ENCODE measurements at regions not wholly inside any gene's neighbourhood (a gene's known extent, or its start where the extent isn't known, plus 50 kb on each side); places are given as distances from the start of the nearest gene placed in this dataset.

- DNase-seq = no peak
Observed at GRCh38 chr5:124292322-124292855, 454.1 kb downstream of the ZNF608 start.

- no peak for DNase-seq
Observed at GRCh38 chr5:124289641-124290311, 456.7 kb downstream of the ZNF608 start.

DNA sequence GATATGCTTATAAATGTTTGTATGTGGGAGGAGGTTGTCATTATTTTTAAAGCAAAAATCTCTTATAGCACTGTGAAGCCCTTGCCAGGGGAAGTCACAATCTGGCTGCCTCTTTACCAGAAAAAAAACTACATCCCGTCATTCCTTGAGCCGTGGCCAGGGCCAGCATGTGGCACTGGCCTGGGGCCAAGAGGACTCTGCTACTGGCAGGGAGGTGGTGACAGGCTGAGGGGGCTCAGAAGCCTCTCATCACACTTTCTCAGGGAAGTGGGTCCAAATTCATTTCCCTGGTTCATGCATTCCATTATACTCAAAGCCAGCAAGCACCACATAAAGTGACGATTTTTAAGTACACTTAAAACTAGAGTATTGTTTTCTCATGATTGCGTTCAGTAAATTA, 457.3 kb downstream of the ZNF608 start:
- peak; percentile 71 for DNase-seq

DNA sequence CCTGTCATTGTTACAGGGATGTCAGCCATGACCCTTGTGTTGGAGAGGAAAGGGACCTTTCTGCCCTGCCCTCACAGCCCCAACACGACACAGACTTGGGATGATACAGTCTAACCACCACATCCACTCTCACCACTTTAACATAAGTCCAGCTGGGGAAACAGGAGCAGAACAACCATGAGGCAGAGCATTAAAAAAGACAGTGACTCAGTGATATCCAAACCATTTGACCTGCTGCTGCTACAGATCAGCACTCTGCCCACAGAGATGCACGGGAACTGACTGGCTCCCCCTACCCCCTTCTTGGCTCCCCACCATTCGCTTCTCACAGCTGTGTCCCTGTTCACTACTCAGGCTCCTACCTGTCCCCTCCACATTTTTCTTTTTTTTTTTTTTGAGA, 458.6 kb downstream of the ZNF608 start:
- no peak for DNase-seq

- no peak for DNase-seq
Observed at GRCh38 chr5:124285733-124286132, 460.7 kb downstream of the ZNF608 start.

- no peak for DNase-seq
Observed at GRCh38 chr5:124285071-124285470, 461.4 kb downstream of the ZNF608 start.

- DNase-seq = no peak
Observed at GRCh38 chr5:124283031-124283430, 463.4 kb downstream of the ZNF608 start.

GRCh38 chr5:124280079-124280478, 466.4 kb downstream of the ZNF608 start:
- no peak for DNase-seq

DNA sequence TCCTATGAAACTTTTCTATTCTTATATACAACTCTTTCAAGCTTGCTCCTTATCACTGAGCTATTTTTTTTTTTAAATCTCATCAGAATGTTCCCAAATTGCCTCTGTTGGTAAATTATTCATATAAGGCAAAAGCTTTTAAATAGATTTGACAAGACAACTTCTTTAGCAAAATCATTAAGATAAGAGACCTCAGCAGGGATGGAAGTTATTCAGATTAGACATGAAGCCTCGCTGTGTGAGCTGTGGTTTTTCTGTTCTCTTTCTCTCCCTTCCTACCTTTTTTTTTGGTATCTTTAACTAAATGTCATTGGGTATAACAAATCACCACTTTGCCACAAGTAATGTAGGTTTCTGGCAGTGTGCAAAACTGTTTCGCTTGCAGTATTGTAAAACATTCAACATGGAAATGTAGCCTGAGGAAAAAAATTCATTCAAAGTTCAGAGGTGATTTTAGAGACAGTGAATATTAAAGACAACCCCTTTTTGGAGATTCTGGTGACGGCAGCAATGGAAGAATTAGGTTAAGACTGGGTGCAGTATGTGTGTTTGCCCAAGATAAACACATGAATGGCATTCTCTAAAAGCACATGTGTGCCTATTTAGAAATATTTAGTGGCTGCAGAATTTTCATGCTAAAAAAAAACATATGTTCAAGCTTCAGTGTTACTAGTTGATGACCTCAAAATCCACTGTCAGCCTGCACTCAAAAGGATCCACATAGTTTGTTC, 467.1 kb downstream of the ZNF608 start:
- no peak for DNase-seq

GRCh38 chr5:124278636-124279035, 467.8 kb downstream of the ZNF608 start:
- DNase-seq = no peak

DNA sequence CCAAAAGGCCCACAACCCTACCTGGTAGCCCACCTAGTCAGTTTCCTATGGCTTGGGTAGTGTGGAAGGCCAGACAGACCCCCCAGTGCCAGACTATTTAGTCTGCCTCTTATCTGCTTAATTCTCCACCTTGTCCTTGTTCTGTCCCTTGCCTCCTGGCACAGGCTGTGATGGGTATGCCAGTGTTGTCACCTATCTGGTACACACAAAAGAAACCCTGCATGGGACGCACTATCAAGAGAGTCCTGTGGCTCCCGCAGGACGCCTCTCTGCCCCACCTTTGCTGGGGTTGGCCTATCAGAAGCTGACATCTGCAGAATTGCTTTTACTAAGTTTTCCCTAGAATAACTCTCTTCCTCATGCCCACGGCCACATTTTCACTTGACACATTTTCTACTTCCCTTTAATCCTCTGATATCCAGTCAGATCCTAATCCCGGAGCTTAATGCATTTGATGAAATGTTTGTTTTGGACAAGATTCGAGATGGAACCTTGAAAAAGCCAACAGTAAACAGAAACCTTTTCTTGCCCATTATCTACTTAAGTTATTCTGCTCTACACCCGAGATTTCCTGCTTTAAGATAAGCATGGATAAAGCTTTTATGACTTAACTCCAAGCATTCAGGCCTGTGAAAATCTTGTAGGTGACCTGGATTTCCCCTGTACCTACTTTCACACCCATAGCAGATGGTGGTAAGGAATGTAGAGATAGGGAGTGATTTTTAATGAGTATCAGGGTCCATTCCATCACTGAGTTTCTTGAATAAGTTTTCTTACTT, 468.5 kb downstream of the ZNF608 start:
- DNase-seq = no peak

DNA sequence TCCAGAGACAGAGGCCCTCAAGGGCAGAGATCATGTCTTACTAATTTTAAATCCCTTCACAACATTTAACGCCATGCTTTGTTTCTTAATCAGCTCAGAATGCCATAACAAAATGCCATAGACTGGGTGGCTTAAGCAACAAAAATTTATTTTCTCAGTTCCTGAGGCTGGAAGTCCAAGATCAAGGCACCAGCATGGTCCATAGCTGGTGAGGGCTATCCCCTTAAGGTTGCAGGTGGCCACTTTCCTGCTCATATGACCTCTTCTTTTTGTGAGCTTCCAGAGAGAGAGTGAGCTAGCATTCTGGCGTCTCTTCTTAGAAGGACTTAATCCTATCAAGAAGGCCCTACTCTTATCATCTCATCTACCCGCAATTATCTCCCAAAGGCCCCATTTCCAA, 470.3 kb downstream of the ZNF608 start:
- DNase-seq = no peak

GRCh38 chr5:124274949-124275348, 471.5 kb downstream of the ZNF608 start:
- DNase-seq = no peak

GRCh38 chr5:124264499-124264898, 481.9 kb downstream of the ZNF608 start:
- DNase-seq = no peak

GRCh38 chr5:124263680-124264491, 482.6 kb downstream of the ZNF608 start:
- no peak for DNase-seq

DNA sequence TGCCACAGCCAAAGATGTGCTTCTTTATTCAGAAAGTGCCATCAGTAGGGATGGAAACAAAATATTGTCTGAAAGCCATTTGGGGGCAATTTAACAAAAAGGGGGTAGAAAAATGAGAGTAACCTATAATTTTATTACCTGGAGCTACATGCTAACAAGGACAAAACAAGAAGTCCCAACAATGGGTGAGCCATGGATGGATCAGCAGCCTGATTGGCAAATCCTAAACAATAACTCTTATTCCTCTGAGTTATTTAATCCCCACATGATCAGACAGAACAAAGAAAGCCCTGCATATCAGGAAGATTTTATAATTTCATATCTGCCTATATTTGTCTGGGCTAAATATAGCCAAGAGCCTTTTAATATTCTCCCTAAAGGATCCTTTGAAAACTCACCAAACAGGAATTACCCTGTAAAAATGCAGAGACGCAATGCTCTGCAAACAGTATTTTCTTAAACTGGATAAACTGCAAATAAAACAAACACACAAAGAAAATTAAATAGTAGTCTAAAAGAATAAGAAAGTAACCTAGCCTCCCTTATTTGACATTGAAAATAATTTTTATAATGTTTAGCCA, 483.4 kb downstream of the ZNF608 start:
- no peak for DNase-seq

DNA sequence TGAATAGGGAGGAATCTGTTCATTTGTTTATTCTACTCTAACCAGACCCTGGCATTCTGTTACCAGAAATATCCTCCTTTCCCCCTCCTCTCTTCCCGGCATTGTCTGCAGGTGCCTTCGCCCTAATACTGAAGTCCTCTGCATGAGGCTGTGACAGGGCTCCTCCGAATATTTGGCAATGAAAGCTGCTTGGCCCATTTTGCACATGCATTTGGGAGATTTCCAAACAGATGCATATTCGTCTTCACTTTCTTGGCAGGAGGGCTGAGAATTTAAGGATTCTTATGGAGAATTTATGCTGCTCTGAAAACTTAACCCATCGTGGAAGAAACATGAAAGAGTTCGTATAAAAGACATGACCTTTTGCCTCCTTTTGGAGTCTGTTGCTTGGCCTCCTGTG, 484.0 kb downstream of the ZNF608 start:
- DNase-seq = no peak

- DNase-seq = no peak
Observed at GRCh38 chr5:124261848-124262247, 484.6 kb downstream of the ZNF608 start.

DNA sequence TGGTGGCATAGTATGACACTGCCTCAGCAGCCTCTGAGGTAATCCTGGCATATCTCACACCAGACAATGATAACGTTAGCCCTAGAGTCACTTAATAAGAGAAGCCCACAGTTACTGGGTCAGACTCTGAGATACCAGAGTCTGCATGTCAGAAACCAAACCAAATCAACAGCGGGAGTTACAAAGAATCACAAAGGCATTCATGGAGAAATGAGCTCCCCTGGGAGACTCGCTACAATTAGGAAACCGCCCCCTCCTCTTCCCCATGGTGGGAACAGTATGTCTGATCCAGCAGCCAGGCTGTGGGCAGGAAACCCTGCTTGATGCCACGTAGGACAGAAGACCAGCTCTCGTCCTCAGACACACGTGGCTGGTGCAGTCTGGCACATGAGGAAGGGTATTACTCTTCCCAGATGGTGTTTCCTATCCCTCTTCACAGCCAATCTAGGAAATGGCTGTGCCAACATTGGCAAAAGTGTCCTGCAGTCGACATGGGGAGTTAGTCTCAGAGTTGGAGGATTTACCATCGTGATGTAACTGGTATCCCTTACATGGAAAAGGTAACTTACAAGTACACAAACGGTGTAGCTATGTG, 485.4 kb downstream of the ZNF608 start:
- no peak for DNase-seq

DNA sequence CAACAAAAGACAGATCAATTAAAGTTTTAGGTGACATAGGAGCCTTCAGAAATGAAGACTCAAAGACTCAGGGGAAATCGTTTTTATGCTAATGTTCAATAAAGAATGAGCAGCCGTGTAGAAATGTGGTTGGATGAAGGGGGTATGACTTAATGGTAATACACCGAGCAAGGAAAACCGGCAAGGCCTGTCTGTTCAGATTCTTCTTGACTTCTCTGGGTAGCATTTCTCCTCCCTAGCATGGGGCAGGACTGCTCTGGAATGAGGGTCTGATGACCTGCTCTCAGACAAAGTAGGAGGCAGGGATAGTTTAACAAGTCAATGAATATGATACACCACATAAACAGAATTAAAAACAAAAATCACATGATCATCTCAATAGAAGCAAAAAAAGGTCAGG, 487.4 kb downstream of the ZNF608 start:
- DNase-seq = no peak

GRCh38 chr5:124257048-124257447, 489.4 kb downstream of the ZNF608 start:
- DNase-seq = no peak

Measured in NCI-H1694 treated with DMSO at 0.1 percent for 48 hours (cell line).